IPS DF 6.9 (cell line): ENCODE measurements at regions not wholly inside any gene's neighbourhood (a gene's known extent, or its start where the extent isn't known, plus 50 kb on each side); places are given as distances from the start of the nearest gene placed in this dataset.

Experiments
- DNase-seq: peaks from one replicate; pipeline ENCODE4 v3.0.0-alpha.2; 2013; ENCODE audit warnings: low read depth, low spot score
- H3K27ac ChIP-seq: one replicate; pipeline ENCODE4 v1.5.1; 2013; ENCODE audit warnings: low read length, control low read depth
- H3K27me3 ChIP-seq: 2 replicates; pipeline ENCODE4 v1.6.1; 2013; ENCODE audit warnings: mild to moderate bottlenecking, low read length; ENCODE audit not compliant: control insufficient read depth, insufficient read depth
- H3K36me3 ChIP-seq: 2 replicates; pipeline ENCODE4 v1.6.1; 2013; ENCODE audit warnings: low read length; ENCODE audit not compliant: control insufficient read depth, insufficient read depth
- H3K4me1 ChIP-seq: 2 replicates; pipeline ENCODE4 v1.6.1; 2013; ENCODE audit warnings: low read length; ENCODE audit not compliant: control insufficient read depth, insufficient read depth
- H3K4me3 ChIP-seq: 2 replicates; pipeline ENCODE4 v1.5.1; 2013; ENCODE audit warnings: mild to moderate bottlenecking, low read length
- H3K9me3 ChIP-seq: 2 replicates; pipeline ENCODE4 v1.6.1; 2013; ENCODE audit warnings: low read length, inconsistent platforms; ENCODE audit not compliant: control insufficient read depth, insufficient read depth
- WGBS: extraction: QIAGEN DNeasy Blood & Tissue Kit; methylation state at CpG from one replicate; pipeline ENCODE4 v1.1.7; 2013; ENCODE audit warnings: mixed read lengths, missing lambda C conversion rate; ENCODE audit not compliant: insufficient read length, insufficient coverage; 5-methylcytosine and 5-hydroxymethylcytosine counted together

DNA sequence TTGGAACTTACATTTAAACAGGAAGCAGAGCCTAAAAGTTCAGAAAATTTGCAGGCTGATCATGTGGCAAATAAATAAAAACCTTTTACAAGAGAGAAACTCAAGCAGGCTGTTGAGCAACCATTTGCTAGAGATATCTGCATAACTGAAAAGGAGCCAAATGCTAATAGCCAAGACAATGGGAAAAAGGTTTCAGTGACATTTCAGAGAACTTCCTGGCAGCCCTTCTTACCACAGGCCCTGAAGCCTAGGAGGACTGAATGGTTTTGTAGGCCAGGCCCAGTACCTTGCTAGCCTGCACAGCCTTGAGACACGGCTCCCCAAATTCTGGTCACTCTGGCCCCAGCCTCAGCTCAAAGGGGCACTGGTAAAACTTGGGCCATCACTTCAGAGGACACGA is 945.1 kb downstream of the ADGRL3 start:
- Histone ChIP-seq H3K9me3 (peaks cover 2% of the 10 kb centered on the region; the same call in 1 of the 2 replicates), H3K4me1 (no peaks in the 10 kb centered on the region), H3K27me3 (no peaks in the 10 kb centered on the region), H3K4me3 (no peak overlapping the region), H3K36me3 (no peaks in the 10 kb centered on the region), H3K27ac (no peak overlapping the region)
- WGBS: no CpG with 5 or more reads among the region's 2 CpGs
- no peak for DNase-seq

- no peak for DNase-seq
- H3K27me3 ChIP-seq: no peaks in the 10 kb centered on the region
- no peaks in the 10 kb centered on the region for H3K4me1 ChIP-seq
- H3K4me3 ChIP-seq: no peak overlapping the region
- H3K36me3 ChIP-seq: no peaks in the 10 kb centered on the region
- no peak overlapping the region for H3K27ac ChIP-seq
- peaks cover 2% of the 10 kb centered on the region; the same call in 1 of the 2 replicates for H3K9me3 ChIP-seq
- WGBS: no CpG with 5 or more reads among the region's 3 CpGs
These were observed 944.3 kb downstream of the ADGRL3 start for GRCh38 chr4:62144431-62144830.

- Histone ChIP-seq H3K27me3 (no peaks in the 10 kb centered on the region), H3K36me3 (no peaks in the 10 kb centered on the region), H3K9me3 (no peaks in the 10 kb centered on the region), H3K4me1 (no peaks in the 10 kb centered on the region), H3K4me3 (no peak overlapping the region), H3K27ac (no peak overlapping the region)
- WGBS: 100% methylated on average over 1 of the region's 1 CpG
- no peak for DNase-seq
These were observed 935.5 kb downstream of the ADGRL3 start for GRCh38 chr4:62135565-62136156.

GRCh38 chr4:62133977-62134376 is 933.9 kb downstream of the ADGRL3 start:
- Histone ChIP-seq H3K9me3 (no peaks in the 10 kb centered on the region), H3K4me3 (no peak overlapping the region), H3K27me3 (no peaks in the 10 kb centered on the region), H3K27ac (no peak overlapping the region), H3K4me1 (no peaks in the 10 kb centered on the region), H3K36me3 (no peaks in the 10 kb centered on the region)
- no peak for DNase-seq
- whole genome bisulfite sequencing: no CpG with 5 or more reads among the region's 6 CpGs

GRCh38 chr4:62133101-62133897 is 933.2 kb downstream of the ADGRL3 start:
- no peak for DNase-seq
- H3K4me1 ChIP-seq: no peaks in the 10 kb centered on the region
- H3K9me3 ChIP-seq: no peaks in the 10 kb centered on the region
- H3K27ac ChIP-seq: no peak overlapping the region
- no peaks in the 10 kb centered on the region for H3K36me3 ChIP-seq
- no CpG with 5 or more reads among the region's 1 CpG for whole genome bisulfite sequencing
- no peaks in the 10 kb centered on the region for H3K27me3 ChIP-seq
- H3K4me3 ChIP-seq: no peak overlapping the region

DNA sequence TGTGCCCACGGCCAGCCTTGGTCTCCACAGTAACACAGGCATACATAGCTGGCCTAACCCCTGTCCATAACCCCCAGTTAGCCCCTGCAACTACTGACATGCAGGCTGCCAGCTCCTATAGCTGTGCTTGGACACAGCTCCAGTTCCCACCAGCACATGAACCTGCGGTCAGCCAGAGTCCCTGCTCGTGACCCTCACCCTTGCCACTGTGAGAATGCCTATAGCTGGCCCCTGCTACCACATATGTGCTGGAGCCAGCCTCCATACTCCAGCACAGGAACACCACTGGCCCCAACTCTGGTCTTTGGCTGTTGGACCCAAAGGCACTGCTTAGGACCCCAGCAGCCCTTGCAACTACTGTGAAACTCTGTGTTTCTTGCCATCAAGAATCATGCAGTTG is 930.9 kb downstream of the ADGRL3 start:
- Histone ChIP-seq H3K27ac (no peak overlapping the region), H3K36me3 (no peaks in the 10 kb centered on the region), H3K4me3 (no peak overlapping the region), H3K27me3 (no peaks in the 10 kb centered on the region), H3K9me3 (no peaks in the 10 kb centered on the region), H3K4me1 (no peaks in the 10 kb centered on the region)
- DNase-seq: no peak
- no CpG with 5 or more reads among the region's 3 CpGs for WGBS

- Histone ChIP-seq H3K4me3 (no peak overlapping the region), H3K36me3 (no peaks in the 10 kb centered on the region), H3K4me1 (no peaks in the 10 kb centered on the region), H3K27ac (no peak overlapping the region), H3K9me3 (no peaks in the 10 kb centered on the region), H3K27me3 (no peaks in the 10 kb centered on the region)
- no peak for DNase-seq
These were observed 930.5 kb downstream of the ADGRL3 start for GRCh38 chr4:62130637-62131036.

- Histone ChIP-seq H3K27ac (no peak overlapping the region), H3K9me3 (no peaks in the 10 kb centered on the region), H3K27me3 (no peaks in the 10 kb centered on the region), H3K4me1 (no peaks in the 10 kb centered on the region), H3K36me3 (no peaks in the 10 kb centered on the region), H3K4me3 (no peak overlapping the region)
- WGBS: no CpG with 5 or more reads among the region's 2 CpGs
- DNase-seq: no peak
These were observed 930.1 kb downstream of the ADGRL3 start for GRCh38 chr4:62130230-62130629.
